ENCODE measurements at regions not wholly inside any gene's neighbourhood (a gene's known extent, or its start where the extent isn't known, plus 50 kb on each side); places are given as distances from the start of the nearest gene placed in this dataset.

DNA sequence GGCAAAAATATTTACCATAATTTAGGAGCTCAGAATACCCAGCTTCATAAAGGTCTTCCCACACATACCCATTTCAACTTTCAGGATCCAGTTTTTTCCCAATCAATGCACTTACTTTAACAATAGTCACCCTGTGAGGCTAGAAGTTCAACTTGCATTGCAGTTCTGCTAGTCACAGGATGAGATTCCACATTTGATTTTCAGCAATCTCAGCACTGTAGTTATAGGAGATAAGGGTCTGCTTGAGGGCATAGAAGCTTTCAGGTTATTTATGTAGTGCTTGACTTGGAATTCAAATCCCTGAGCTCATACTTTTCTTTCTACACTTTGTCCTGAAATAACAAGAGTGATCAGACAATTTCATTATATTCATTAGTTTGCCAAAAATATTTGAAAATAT lies 78.3 kb upstream of the IL2 start:
- DNase-seq (ENCODE audit: insufficient read length) (no peak), FAIRE-seq (no peak)
- TF ChIP-seq TAF1 (IDR thresholded peaks at IDR 0.05; ENCODE audit: borderline replicate concordance, low read depth, low read length) (no peak), POLR2AphosphoS5 (IDR thresholded peaks at IDR 0.05; ENCODE audit: low read depth, low read length) (no peak), POLR2A (IDR thresholded peaks at IDR 0.05; ENCODE audit: low read depth, low read length) (no peak)

GRCh38 chr4:122533841-122534240 lies 77.3 kb upstream of the IL2 start:
- no peak for FAIRE-seq
- TF ChIP-seq POLR2AphosphoS5 (IDR thresholded peaks at IDR 0.05; ENCODE audit: low read depth, low read length) (no peak), TAF1 (IDR thresholded peaks at IDR 0.05; ENCODE audit: borderline replicate concordance, low read depth, low read length) (no peak), POLR2A (IDR thresholded peaks at IDR 0.05; ENCODE audit: low read depth, low read length) (no peak)
- DNase-seq (ENCODE audit: insufficient read length) = no peak

- TF ChIP-seq POLR2A (IDR thresholded peaks at IDR 0.05; ENCODE audit: low read depth, low read length) (no peak), TAF1 (IDR thresholded peaks at IDR 0.05; ENCODE audit: borderline replicate concordance, low read depth, low read length) (no peak), POLR2AphosphoS5 (IDR thresholded peaks at IDR 0.05; ENCODE audit: low read depth, low read length) (no peak)
- DNase-seq (ENCODE audit: insufficient read length) (no peak), FAIRE-seq (no peak)
Observed at GRCh38 chr4:122532766-122533165, 76.2 kb upstream of the IL2 start.

DNA sequence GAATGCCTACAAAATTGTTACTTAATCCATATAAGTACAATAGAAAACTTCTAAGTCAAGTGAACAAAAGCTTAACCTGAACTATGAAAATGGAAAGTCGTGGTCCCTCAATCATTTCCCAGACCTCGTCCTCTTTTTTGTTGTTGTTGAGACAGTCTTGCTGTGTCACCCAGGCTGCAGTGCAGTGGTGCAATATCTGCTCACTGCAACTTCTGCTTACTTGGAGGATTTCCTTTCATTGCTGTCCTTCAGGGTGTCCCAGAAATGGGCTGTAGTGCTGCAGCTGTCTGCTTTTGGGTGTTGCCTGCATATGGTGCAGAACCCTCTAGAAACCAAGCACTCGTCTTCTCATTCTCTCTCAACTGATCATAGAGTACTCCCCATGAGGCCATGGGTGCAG lies 75.0 kb upstream of the IL2 start:
- DNase-seq (ENCODE audit: insufficient read length) (no peak), FAIRE-seq (no peak)
- TF ChIP-seq POLR2A (IDR thresholded peaks at IDR 0.05; ENCODE audit: low read depth, low read length) = no peak

DNA sequence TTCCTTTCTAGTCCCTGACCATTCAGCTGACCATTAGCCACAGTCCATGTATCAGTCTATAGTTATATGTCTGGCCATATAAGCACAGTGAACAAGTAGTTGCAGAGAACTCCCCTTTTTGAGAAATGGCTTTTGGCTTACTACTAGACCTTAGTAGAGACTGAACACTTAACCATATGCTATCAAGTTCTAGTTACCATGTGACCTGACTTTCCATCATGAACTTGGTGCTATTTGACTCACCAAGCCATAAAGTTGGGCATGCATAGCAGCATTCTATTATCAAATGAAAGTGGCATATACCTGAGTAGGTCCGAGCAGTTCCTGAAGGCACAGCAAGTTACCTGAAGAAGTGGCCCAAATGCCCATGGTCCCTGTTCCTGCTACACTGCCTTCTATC lies 74.5 kb upstream of the IL2 start:
- no peak for TF ChIP-seq POLR2AphosphoS5 (IDR thresholded peaks at IDR 0.05; ENCODE audit: low read depth, low read length)
- TF ChIP-seq TAF1 (IDR thresholded peaks at IDR 0.05; ENCODE audit: borderline replicate concordance, low read depth, low read length) = no peak
- no peak for TF ChIP-seq POLR2A (IDR thresholded peaks at IDR 0.05; ENCODE audit: low read depth, low read length)
- FAIRE-seq = no peak
- no peak for DNase-seq (ENCODE audit: insufficient read length)

GRCh38 chr4:122528879-122529278 lies 72.4 kb upstream of the IL2 start:
- TF ChIP-seq TAF1 (IDR thresholded peaks at IDR 0.05; ENCODE audit: borderline replicate concordance, low read depth, low read length) (no peak), POLR2AphosphoS5 (IDR thresholded peaks at IDR 0.05; ENCODE audit: low read depth, low read length) (no peak), POLR2A (IDR thresholded peaks at IDR 0.05; ENCODE audit: low read depth, low read length) (no peak)
- FAIRE-seq (no peak), DNase-seq (ENCODE audit: insufficient read length) (no peak)

- DNase-seq (ENCODE audit: insufficient read length) (no peak), FAIRE-seq (no peak)
- TF ChIP-seq TAF1 (IDR thresholded peaks at IDR 0.05; ENCODE audit: borderline replicate concordance, low read depth, low read length) (no peak), POLR2AphosphoS5 (IDR thresholded peaks at IDR 0.05; ENCODE audit: low read depth, low read length) (no peak), POLR2A (IDR thresholded peaks at IDR 0.05; ENCODE audit: low read depth, low read length) (no peak)
Observed at GRCh38 chr4:122525865-122526264, 69.3 kb upstream of the IL2 start.

- DNase-seq (ENCODE audit: insufficient read length) (no peak), FAIRE-seq (no peak)
- no peak for TF ChIP-seq TAF1 (IDR thresholded peaks at IDR 0.05; ENCODE audit: borderline replicate concordance, low read depth, low read length)
Observed at GRCh38 chr4:122524176-122524575, 67.7 kb upstream of the IL2 start.

DNA sequence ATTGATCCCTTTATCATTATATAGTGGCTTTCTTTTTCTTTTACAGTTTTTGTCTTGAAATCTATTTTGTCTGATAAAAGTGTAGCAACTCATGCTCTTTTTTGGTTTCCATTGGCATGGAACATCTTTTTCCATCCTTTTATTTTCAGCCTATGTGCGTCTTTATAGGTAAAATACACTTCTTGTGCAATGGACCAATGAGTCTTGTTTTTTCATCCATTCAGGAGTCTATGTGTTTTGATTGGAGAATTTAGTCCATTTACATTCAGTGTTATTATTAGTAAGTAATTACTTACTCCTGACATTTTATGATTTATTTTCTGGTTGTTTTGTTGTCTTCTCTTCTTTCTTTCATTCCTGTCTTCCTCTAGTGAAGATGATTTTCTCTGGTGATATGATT lies 66.4 kb upstream of the IL2 start:
- no peak for DNase-seq (ENCODE audit: insufficient read length)
- FAIRE-seq = no peak
- TF ChIP-seq TAF1 (IDR thresholded peaks at IDR 0.05; ENCODE audit: borderline replicate concordance, low read depth, low read length) (no peak), POLR2AphosphoS5 (IDR thresholded peaks at IDR 0.05; ENCODE audit: low read depth, low read length) (no peak), POLR2A (IDR thresholded peaks at IDR 0.05; ENCODE audit: low read depth, low read length) (no peak)

DNA sequence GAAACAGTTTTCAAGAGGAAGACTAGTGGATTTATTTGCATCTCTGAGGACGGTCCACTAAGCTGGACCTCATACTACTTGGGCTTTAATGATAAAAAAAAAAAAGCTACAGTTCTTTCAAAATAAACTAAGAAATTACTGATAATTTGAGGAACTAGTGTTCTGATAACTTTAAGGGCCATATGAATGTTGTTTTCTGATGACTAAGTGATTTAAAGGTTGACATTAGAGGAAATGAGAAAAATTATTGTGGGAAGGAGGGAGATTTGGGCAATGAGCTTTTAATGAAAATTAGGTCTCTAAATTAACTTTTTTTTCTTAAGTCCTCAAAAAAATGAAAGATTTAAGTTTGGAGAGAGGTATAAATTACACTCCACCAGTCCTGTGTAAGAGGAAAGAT lies 60.8 kb upstream of the IL2 start:
- no peak for FAIRE-seq
- DNase-seq (ENCODE audit: insufficient read length) = no peak
- TF ChIP-seq POLR2A (IDR thresholded peaks at IDR 0.05; ENCODE audit: low read depth, low read length) = no peak
- TF ChIP-seq TAF1 (IDR thresholded peaks at IDR 0.05; ENCODE audit: borderline replicate concordance, low read depth, low read length) = no peak
- TF ChIP-seq POLR2AphosphoS5 (IDR thresholded peaks at IDR 0.05; ENCODE audit: low read depth, low read length) = no peak

DNA sequence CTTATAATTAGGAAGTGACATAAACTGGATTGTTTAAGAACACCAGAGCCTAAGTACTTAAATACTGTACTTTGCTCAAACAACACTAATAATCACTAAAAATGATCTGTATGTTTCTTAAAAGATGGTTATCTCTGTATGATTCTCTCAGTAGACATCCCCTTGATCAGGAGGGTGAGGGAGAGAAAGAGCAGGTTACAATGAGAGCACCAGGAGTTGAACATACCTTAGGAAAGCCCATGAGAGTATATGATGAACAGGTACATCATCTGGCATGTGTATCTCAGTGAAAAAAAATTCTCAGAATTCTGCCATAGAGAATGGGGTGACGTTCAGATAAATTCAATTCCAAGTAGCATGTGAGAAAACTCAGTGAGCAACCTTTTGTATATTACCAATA lies 59.9 kb upstream of the IL2 start:
- TF ChIP-seq TAF1 (IDR thresholded peaks at IDR 0.05; ENCODE audit: borderline replicate concordance, low read depth, low read length) (no peak), POLR2AphosphoS5 (IDR thresholded peaks at IDR 0.05; ENCODE audit: low read depth, low read length) (no peak), POLR2A (IDR thresholded peaks at IDR 0.05; ENCODE audit: low read depth, low read length) (no peak)
- DNase-seq (ENCODE audit: insufficient read length) (no peak), FAIRE-seq (no peak)

- no peak for FAIRE-seq
- no peak for TF ChIP-seq POLR2A (IDR thresholded peaks at IDR 0.05; ENCODE audit: low read depth, low read length)
- TF ChIP-seq TAF1 (IDR thresholded peaks at IDR 0.05; ENCODE audit: borderline replicate concordance, low read depth, low read length) = no peak
- no peak for TF ChIP-seq POLR2AphosphoS5 (IDR thresholded peaks at IDR 0.05; ENCODE audit: low read depth, low read length)
- no peak for DNase-seq (ENCODE audit: insufficient read length)
Observed at GRCh38 chr4:122514671-122515070, 58.1 kb upstream of the IL2 start.

GRCh38 chr4:122512430-122512829 lies 55.9 kb upstream of the IL2 start:
- FAIRE-seq (no peak), DNase-seq (ENCODE audit: insufficient read length) (no peak)
- TF ChIP-seq POLR2AphosphoS5 (IDR thresholded peaks at IDR 0.05; ENCODE audit: low read depth, low read length) (no peak), POLR2A (IDR thresholded peaks at IDR 0.05; ENCODE audit: low read depth, low read length) (no peak), TAF1 (IDR thresholded peaks at IDR 0.05; ENCODE audit: borderline replicate concordance, low read depth, low read length) (no peak)

All from GM12892 (cell line).